Omental fat pad (tissue), 3 donors: ENCODE measurements at regions not wholly inside any gene's neighbourhood (a gene's known extent, or its start where the extent isn't known, plus 50 kb on each side); places are given as distances from the start of the nearest gene placed in this dataset.

Source experiments
- ATAC-seq: fragments of 150-250 bp; one replicate; pipeline ENCODE4 v1.9.1; 2016; ENCODE audit warnings: mild to moderate bottlenecking, moderate library complexity; ENCODE audit not compliant: low FRiP score
- DNase-seq: peaks from one replicate; pipeline ENCODE4 v3.0.0-alpha.2; 2019; ENCODE audit warnings: low spot score
- TF ChIP-seq, protein P1 (sequence below), 3 donors: fragments of 450-650 bp; IDR thresholded peaks; one replicate each; pipeline ENCODE4 v1.5.1; 2016 to 2017; ENCODE audit warnings: antibody characterized with exemption in 3 of 3, mild to moderate bottlenecking in 3 of 3, moderate library complexity in 2 of 3

DNA sequence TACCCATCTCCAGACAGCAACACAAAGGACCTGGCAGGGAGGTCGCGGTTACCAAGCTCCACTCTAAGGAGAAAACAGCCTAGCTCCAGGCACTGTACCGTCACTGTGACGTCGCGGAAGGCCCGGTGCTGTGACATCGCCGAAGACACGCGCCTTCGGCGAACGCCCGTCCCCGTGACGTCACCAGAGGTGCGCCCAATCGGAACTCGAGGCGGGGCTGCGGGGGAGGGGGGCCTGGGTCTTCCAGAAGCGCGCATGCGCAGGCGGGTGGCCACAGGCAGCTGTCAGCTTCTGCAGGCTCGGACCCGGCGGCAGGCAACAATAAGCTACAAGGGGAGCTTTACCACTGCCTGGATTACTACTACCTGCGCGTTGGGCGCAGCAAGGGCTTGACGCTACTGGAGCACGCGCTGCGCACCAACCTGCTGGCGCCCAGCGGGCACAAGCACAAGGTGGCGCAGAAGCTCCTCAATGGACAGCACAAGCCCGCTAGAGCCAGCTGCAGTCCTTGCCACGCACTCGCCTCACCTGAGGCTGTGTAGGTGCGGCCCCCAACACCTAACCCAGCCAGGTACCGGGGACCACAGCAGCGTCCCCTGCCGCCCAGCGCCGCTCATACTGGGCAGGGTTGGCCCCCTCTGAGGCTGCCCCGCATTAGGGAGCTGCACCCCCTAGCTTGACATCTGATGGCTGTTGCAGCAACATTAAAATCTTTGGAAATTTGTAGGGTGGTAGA lies 208.4 kb downstream of the TPST1 start:
- TF ChIP-seq, protein P1, sequence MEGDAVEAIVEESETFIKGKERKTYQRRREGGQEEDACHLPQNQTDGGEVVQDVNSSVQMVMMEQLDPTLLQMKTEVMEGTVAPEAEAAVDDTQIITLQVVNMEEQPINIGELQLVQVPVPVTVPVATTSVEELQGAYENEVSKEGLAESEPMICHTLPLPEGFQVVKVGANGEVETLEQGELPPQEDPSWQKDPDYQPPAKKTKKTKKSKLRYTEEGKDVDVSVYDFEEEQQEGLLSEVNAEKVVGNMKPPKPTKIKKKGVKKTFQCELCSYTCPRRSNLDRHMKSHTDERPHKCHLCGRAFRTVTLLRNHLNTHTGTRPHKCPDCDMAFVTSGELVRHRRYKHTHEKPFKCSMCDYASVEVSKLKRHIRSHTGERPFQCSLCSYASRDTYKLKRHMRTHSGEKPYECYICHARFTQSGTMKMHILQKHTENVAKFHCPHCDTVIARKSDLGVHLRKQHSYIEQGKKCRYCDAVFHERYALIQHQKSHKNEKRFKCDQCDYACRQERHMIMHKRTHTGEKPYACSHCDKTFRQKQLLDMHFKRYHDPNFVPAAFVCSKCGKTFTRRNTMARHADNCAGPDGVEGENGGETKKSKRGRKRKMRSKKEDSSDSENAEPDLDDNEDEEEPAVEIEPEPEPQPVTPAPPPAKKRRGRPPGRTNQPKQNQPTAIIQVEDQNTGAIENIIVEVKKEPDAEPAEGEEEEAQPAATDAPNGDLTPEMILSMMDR (IDR thresholded peaks at IDR 0.05): no peak
- ATAC-seq: peak; percentile 90
- peak; percentile 73 for DNase-seq

DNA sequence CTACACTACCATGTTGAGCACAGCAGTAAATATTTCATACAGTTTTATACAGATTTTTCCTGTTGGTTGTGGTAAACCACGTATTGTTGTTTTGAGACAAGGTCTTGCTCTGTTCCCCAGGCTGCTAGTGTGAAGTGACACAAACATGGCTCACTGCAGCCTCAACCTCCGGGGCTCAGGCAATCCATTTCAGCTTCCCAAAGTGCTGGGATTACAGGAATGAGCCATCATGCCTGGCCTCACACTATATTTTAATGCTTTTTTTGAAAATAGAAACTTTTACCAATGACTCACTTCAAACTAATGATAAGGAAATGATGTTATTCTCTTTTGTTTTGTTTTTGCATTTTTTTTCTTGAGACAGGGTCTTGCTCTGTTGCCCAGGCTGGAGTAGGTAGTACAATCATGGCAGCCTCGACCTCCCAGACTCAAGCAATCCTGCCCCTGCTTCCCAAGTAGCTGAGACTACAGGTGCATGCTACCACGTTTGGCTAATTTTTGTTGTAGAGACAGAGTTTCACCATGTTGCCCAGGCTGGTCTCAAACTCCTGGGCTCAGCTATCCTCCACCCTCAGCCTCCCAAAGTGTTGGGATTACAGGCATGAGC lies 210.6 kb downstream of the TPST1 start:
- DNase-seq (no peak), ATAC-seq (no peak)
- TF ChIP-seq, protein P1 (IDR thresholded peaks at IDR 0.05): no peak

- ATAC-seq: no peak
- TF ChIP-seq, protein P1 (IDR thresholded peaks at IDR 0.05): no peak
- DNase-seq: no peak
These were observed 210.1 kb upstream of the KCTD7 start for GRCh38 chr7:66418537-66418936.

- no peak for ATAC-seq
- no peak for DNase-seq
- TF ChIP-seq, protein P1 (IDR thresholded peaks at IDR 0.05): no peak
These were observed 209.5 kb upstream of the KCTD7 start for GRCh38 chr7:66419210-66419609.

- DNase-seq (no peak), ATAC-seq (no peak)
- TF ChIP-seq, protein P1 (IDR thresholded peaks at IDR 0.05): no peak
These were observed 206.7 kb upstream of the KCTD7 start for GRCh38 chr7:66421830-66422475.

GRCh38 chr7:66423729-66424128 lies 205.0 kb upstream of the KCTD7 start:
- DNase-seq (no peak), ATAC-seq (no peak)
- TF ChIP-seq, protein P1 (IDR thresholded peaks at IDR 0.05): no peak
